Neural crest cell (in vitro differentiated cells): ENCODE measurements at regions not wholly inside any gene's neighbourhood (a gene's known extent, or its start where the extent isn't known, plus 50 kb on each side); places are given as distances from the start of the nearest gene placed in this dataset.

Experiments used
- DNase-seq: peaks from one replicate; pipeline ENCODE4 v3.0.0; 2021; ENCODE audit warnings: low read depth, mixed read lengths, low spot score
- H3K27ac Mint-ChIP-seq: one replicate; pipeline ENCODE4 v1.8.0; 2021; ENCODE audit warnings: mild to moderate bottlenecking, mixed read lengths; ENCODE audit not compliant: unreplicated experiment
- H3K27me3 Mint-ChIP-seq: 2 replicates; pipeline ENCODE4 v1.8.0; 2021; ENCODE audit warnings: low read depth, mild to moderate bottlenecking, mixed read lengths
- H3K36me3 Mint-ChIP-seq: 2 replicates; pipeline ENCODE4 v1.8.0; 2021; ENCODE audit warnings: low read depth, mild to moderate bottlenecking, mixed read lengths
- H3K4me1 Mint-ChIP-seq: 2 replicates; pipeline ENCODE4 v1.8.0; 2021; ENCODE audit warnings: mixed read lengths
- H3K4me3 Mint-ChIP-seq: one replicate; pipeline ENCODE4 v1.8.0; 2021; ENCODE audit warnings: mild to moderate bottlenecking, mixed read lengths
- H3K9me3 Mint-ChIP-seq: 2 replicates; pipeline ENCODE4 v1.8.0; 2021; ENCODE audit warnings: mixed read lengths
- TF ChIP-seq, protein P1 (sequence below): fragments of 200-600 bp; sonication (generic); conservative IDR thresholded peaks from 2 replicates; pipeline ENCODE4 v1.5.0; 2021; ENCODE audit warnings: antibody characterized with exemption, mild to moderate bottlenecking

DNA sequence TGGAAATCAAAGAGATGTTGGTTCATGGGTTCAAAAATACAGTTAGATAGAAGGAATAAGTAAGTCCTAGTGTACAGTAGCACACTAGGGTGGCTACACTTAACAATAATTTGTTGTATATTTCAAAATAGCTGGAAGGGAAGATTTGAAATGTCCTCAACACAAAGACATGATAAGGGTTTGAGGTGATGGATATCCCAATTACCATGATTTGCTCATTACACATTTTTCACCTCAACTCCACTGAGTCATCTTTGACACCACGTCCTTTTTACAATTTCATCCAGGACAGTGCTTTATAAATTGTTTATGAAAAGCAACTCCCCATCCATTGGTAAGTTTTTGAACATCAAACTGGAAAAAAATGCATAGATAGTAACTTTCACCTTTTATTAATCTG is 208.3 kb downstream of the ZC3H11B start:
- Mint-ChIP-seq H3K4me3 (no peak overlapping the region), H3K27me3 (no peaks in the 10 kb centered on the region), H3K9me3 (no peaks in the 10 kb centered on the region), H3K27ac (no peak overlapping the region), H3K4me1 (no peaks in the 10 kb centered on the region), H3K36me3 (no peaks in the 10 kb centered on the region)
- DNase-seq = no peak
- TF ChIP-seq, protein P1, sequence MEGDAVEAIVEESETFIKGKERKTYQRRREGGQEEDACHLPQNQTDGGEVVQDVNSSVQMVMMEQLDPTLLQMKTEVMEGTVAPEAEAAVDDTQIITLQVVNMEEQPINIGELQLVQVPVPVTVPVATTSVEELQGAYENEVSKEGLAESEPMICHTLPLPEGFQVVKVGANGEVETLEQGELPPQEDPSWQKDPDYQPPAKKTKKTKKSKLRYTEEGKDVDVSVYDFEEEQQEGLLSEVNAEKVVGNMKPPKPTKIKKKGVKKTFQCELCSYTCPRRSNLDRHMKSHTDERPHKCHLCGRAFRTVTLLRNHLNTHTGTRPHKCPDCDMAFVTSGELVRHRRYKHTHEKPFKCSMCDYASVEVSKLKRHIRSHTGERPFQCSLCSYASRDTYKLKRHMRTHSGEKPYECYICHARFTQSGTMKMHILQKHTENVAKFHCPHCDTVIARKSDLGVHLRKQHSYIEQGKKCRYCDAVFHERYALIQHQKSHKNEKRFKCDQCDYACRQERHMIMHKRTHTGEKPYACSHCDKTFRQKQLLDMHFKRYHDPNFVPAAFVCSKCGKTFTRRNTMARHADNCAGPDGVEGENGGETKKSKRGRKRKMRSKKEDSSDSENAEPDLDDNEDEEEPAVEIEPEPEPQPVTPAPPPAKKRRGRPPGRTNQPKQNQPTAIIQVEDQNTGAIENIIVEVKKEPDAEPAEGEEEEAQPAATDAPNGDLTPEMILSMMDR = no peak

DNA sequence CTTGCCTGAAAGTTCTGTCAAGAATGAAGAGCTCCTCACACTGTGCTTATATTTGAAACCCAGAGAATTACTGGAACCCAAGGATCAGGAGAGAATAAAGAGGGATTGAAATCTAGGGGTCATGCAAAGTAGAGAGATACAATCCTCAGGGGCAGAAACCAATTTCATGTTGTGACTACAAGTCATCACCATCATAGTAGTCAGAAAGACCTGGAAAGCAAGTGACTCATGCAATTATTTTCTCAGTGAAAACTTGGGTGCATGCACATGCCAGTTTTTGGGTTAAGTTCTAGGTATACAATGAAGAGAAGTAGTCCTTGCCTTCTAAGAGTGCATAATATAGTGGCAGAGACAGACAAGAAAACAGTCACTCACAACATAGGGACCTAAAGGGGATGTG is 210.0 kb downstream of the ZC3H11B start:
- peaks cover 5% of the 10 kb centered on the region for H3K36me3 Mint-ChIP-seq
- H3K9me3 Mint-ChIP-seq = peaks cover 2% of the 10 kb centered on the region
- no peak overlapping the region for H3K4me3 Mint-ChIP-seq
- H3K27me3 Mint-ChIP-seq = no peaks in the 10 kb centered on the region
- TF ChIP-seq, protein P1 = no peak
- DNase-seq = no peak
- no peaks in the 10 kb centered on the region for H3K4me1 Mint-ChIP-seq
- no peak overlapping the region for H3K27ac Mint-ChIP-seq

DNA sequence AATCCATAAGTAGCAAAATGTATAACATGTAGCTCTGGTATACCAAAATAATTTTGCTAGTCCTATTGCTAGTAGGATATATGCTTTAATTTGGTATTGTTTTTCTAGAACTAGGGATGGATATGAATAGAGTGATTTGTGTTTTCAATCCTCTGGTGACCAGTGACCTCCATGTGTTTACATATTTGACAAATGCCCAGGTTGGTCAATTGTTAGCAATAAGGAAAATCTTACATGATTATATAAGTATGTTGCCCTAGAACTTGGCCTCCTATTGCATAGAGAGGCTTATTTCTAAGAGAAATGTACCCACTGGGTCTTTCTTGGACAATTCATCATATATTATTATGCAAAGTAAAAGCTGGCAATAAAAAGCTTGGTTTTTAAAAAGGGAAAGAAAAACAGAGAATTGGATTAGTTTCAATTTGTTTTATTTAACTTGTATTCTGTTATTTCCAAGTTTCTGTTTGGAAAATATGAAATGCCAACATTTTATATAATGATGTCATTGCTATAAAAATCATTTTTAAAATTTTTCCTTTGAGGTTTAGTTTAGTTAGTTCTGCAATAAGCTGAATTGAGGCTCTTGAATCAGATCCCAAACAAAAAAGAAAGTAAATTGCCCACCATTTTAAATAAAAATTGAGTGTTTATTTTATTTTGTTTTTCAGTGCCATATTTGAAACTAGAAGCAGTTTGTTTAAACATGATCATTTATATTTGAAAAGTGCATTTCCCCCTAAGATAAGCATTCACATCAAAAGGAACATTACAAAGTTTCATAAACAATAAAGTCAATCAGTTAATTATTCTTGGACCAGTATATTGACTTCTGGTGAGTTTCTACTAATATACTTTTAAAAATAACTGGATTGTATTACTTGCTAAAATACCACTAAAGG is 210.9 kb downstream of the ZC3H11B start:
- H3K4me3 Mint-ChIP-seq = no peak overlapping the region
- H3K4me1 Mint-ChIP-seq = no peaks in the 10 kb centered on the region
- H3K36me3 Mint-ChIP-seq = peaks cover 7% of the 10 kb centered on the region
- H3K9me3 Mint-ChIP-seq = peaks cover 12% of the 10 kb centered on the region
- TF ChIP-seq, protein P1 = no peak
- DNase-seq = no peak
- no peaks in the 10 kb centered on the region for H3K27me3 Mint-ChIP-seq
- no peak overlapping the region for H3K27ac Mint-ChIP-seq

DNA sequence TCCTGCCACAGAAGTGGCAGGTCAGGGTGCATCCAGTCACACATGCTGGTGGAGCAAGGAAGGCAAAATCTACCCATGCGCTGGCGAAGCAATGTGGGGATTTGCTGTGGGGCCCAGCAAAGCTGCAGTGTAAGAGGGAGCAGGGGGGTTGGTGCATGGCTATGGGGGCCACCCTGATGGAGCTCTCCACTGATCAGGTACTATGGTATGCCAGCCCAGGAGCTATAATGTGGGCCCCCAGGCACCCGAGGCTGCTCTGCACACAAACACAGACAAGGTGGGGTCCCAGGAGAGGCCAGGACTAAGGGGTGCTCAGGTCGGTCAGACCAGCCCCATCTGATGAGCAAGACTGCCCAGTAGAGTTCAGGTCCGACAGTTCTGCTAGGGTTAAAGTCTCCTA is 213.5 kb downstream of the ZC3H11B start:
- no peaks in the 10 kb centered on the region for H3K27me3 Mint-ChIP-seq
- peaks cover 16% of the 10 kb centered on the region for H3K36me3 Mint-ChIP-seq
- no peak for DNase-seq
- no peak overlapping the region for H3K4me3 Mint-ChIP-seq
- H3K4me1 Mint-ChIP-seq = no peaks in the 10 kb centered on the region
- H3K9me3 Mint-ChIP-seq = peaks cover 25% of the 10 kb centered on the region
- H3K27ac Mint-ChIP-seq = no peak overlapping the region
- TF ChIP-seq, protein P1 = no peak

DNA sequence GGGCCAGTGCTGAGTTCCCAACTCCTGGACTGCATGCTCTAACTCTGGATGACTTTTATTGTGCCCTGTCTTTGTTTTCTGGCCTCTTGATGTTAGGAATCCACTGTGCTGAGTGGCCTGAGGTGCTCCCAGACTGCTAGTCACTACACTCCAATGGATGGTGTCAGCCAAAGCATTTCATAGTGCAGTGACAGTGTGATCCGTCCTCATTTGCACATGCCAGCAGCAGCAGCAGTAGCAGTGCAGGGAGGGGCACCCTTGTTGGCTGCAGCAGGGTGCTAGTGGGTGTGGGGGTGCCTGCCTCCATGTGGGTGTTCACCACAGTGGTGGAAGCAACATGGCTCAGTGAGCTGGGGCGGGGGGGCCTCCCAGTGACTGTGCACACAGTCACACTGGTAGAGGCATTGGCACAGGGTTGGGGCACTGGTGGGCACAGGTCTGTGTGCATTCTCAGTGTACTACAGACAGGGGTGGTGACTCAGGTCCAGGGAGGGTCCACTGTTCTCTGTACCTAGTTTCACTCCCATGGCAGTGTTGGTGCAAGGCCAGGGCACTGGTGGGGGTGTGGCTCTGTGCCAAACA is 214.0 kb downstream of the ZC3H11B start:
- Mint-ChIP-seq H3K9me3 (peaks cover 25% of the 10 kb centered on the region), H3K4me3 (no peak overlapping the region), H3K27ac (peak overlapping the region; percentile 90), H3K4me1 (no peaks in the 10 kb centered on the region), H3K27me3 (no peaks in the 10 kb centered on the region), H3K36me3 (peaks cover 16% of the 10 kb centered on the region)
- no peak for DNase-seq
- TF ChIP-seq, protein P1 = no peak
